D341Med (cell line): ENCODE measurements at regions not wholly inside any gene's neighbourhood (a gene's known extent, or its start where the extent isn't known, plus 50 kb on each side); places are given as distances from the start of the nearest gene placed in this dataset.
"Not testable (repeated sequence)": the region's sequence is repeated elsewhere in the genome, so short reads cannot be mapped to it uniquely, and the experiment has no call there.

ENCODE experiments used
- DNase-seq: peaks from one replicate; pipeline ENCODE4 v3.0.0; 2012; ENCODE audit warnings: low spot score

DNA sequence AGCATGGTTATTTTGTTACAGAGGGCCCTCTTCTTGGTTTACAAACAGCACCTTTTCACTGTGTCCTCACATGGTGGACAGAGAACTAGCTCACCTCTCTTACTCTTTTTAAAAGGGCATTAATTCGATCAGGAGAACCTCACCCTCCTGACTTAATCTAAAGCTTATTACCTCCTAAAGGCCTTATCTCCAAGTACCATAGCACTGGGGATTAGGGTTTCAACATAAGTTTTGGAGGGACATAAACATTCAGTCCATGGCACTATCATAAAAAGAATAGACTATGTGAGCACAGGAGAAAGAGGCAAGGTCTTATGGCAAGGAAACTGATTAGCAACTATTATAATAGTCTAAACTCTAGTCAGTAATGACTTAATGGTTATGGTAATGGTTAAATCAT lies 736.2 kb upstream of the ADGRB3 start:
- DNase-seq: no peak

DNA sequence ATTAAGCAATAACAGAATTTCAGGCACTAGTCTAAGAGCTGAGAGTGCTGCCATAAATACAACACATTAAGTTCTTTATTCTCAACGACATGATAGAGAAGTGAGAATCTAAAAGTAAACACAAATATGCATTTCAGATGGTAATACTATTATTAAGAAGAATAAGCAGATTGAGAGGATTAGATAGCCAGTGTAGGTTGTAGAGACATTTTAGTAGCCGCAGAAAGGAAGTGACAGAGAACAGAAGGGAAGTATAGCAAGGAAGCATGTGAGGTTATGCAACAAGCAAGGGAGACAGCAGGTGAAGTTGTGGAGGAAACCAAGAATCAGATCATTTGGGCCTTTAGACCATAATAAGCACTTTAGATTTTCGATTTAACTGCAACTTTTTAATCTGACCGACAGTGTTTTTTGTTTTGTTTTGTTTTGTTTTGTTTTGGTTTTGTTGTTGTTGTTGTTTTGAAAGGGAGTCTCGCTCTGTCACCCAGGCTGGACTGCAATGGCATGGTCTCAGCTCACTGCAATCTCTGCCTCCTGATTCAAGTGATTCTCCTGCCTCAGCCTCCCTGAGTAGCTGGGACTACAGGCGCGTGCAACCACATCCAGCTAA lies 737.0 kb upstream of the ADGRB3 start:
- DNase-seq: no peak

DNA sequence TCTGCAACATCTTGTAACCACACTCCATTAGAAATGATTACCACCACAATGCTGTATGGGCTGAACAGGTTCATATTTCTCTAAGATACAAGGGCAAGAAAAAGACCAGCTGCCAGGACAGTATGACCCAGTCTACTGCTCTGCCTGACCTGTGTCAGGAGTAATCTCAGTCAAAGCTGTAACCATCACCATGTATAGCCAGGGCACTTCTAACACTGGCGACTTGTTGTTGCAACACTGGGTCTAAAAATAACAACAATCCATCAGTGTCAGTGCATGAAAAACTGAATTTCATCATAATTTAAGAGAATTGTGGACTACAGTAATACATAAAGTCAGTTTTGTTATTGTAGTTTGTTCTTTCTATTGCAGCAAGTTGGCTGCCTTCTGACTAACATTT lies 738.6 kb upstream of the ADGRB3 start:
- DNase-seq: no peak

DNA sequence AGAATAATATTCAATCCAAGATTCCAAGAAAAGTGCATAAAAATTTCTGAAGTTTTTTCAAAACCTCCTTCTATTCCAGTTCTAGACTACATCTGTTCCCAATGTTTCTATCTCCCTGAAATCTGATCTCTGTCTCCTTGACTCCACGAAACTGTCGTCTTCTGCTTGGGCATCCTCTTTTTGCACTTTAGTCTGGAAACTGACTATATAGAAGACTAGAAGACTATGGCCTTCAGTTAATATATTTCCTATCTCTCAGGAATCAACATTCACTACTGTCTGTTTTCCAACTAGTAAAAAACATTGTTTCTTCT lies 745.4 kb upstream of the ADGRB3 start:
- DNase-seq: no peak

DNA sequence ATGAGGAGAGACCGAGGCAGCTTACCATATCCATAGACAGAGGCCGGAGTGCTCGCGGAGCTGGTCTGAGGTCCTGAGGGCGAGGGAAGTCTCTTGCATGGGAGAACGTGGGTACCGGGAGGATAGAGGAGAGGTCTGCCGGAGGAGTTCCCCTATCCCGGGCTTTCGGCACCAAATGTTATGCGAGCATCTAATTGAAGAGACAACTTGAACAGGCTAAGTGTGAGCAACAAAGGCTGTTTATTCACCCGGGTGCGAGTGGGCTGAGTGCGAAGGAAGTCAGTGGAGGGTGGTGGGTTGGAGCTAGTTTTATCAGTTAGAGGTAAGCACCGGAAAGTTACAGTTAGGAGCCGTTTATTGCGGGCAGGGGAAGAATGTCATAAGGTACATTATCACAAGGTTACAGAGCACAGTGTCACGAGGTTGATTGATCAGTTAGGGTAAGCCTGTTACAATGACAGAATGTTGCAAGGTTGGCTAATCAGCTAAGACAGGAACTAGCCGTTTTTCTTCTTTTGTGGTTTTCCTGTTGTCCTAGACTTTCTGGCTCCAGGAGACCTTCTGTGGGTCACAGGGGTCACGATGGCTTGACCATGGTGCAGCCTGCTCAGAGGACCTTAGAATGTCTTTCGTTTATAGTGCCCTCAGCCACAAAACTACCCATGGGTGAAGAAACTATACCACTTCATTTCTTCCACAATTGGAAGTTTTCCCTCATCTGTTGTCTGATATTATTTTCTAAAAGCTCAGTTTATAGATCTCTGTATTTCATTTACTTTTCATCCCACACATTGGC lies 746.0 kb upstream of the ADGRB3 start:
- DNase-seq: no peak

DNA sequence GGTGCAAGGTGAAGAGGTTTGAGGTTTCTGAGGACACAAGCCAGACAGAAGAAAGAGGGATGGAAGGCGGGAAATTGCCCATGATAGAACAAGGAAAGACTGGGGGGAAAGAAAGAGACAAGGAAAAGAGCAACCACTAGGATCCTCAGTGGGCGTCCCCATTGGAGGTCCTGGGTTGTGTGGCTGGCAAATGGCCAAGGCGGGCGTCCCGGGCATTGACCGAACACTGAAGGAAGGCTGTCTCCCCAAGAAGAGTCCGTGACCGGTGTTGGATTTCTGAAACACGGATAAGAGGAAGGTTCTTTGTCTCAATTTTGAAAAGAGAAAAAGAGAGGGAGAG lies 746.6 kb upstream of the ADGRB3 start:
- DNase-seq: no peak

DNA sequence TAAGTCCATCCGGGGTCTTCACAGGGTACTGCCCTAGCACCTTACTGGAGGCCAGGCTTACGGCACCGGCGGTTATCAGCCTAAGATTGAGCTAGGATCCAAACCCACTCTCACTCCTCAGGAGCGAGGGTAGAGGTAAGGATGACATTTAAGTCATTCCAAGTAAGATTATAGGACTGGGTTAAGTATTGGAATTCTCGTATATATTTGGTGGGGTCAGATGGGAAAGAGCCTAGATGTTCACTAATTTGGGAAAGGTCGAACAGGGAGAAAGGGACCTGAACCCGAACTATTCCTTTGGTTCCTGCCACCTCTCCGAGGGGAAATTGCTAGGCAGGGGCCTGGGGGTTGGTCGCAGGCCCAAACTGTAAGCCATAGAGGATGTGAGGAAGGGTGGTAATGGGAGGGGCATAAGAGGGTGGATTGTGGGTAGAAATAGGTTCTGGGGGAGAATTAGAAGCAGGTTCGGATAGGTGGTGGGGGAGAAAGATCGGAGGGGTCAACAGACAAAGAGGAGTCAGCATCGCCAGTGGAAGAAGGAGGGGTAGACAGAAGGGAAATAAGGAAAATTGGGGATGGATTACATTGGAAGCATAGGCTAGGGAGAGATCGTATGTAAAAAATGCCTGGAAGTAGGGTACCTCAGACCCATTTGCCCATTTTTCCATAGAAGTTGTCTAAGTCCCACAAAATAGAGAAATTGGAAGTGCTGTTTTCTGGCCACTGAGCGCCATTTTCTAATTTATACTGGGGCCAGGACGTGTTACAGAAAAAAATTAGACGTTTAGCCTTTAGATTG lies 747.1 kb upstream of the ADGRB3 start:
- no peak for DNase-seq

DNA sequence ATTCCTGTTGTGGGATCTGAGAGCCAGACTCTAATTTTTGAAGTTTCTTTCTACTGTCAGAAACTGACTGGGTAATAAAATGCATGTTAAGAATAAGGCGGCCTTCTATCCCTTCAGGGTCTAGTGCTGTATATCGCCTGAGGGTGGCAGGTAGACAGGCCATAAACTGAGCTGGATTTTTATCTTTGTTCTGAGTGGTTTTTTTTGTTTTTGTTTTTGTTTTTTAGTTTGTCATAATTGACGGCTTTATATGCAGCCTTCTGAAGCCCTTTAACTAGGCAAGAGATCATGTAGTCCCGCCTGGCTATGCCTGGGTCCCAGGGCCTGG lies 747.7 kb upstream of the ADGRB3 start:
- DNase-seq: no peak

DNA sequence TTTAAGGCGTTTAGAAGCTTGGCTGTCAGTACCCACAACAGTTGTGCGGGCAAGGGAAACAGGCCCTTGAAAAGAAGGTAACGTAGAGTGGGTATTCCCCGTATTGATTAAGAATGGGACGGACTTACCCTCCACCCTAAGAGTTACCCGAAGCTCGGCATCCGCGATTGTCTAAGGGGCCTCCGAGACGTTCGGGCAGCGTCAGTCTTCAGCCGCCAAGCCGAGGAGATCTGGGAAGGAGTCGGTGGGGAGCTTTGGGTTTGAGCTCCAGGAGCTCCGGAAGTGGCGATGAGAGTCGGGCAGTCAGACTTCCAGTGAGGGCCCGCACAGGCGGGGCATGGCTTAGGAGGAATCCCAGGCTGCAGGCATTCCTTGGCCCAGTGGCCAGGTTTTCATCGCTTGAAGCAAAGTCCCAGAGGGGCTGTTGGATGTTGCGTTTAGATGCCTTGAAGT lies 748.2 kb upstream of the ADGRB3 start:
- no peak for DNase-seq

DNA sequence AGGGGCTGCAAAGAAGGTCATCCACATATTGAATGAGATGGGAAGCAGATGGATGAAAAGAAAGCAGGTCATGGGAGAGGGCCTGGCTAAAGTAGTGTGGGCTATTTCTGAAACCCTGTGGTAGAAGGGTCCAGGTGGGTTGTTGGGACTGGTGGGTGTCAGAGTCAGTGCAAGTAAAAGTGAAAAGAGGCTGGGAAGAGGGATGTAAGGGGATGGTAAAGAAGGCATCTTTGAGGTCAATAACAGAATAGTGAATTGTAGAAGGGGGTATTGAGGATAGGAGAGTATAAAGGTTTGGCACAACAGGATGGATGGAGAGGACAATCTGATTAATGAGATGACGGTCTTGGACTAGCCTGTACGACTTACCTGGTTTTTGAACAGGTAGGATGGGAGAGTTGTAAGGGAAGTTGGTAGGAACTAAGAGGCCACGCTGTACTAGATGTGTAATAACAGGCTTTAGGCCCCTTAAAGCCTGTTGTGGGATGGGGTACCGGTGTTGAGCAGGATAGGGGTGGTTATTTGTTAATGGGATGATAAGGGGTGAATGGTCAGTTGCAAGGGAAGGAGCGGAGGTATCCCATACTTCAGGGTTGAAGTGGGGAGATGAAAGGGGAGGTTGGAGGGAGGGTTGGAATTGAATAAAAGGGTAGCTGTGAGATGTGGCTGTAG lies 748.9 kb upstream of the ADGRB3 start:
- no peak for DNase-seq

DNA sequence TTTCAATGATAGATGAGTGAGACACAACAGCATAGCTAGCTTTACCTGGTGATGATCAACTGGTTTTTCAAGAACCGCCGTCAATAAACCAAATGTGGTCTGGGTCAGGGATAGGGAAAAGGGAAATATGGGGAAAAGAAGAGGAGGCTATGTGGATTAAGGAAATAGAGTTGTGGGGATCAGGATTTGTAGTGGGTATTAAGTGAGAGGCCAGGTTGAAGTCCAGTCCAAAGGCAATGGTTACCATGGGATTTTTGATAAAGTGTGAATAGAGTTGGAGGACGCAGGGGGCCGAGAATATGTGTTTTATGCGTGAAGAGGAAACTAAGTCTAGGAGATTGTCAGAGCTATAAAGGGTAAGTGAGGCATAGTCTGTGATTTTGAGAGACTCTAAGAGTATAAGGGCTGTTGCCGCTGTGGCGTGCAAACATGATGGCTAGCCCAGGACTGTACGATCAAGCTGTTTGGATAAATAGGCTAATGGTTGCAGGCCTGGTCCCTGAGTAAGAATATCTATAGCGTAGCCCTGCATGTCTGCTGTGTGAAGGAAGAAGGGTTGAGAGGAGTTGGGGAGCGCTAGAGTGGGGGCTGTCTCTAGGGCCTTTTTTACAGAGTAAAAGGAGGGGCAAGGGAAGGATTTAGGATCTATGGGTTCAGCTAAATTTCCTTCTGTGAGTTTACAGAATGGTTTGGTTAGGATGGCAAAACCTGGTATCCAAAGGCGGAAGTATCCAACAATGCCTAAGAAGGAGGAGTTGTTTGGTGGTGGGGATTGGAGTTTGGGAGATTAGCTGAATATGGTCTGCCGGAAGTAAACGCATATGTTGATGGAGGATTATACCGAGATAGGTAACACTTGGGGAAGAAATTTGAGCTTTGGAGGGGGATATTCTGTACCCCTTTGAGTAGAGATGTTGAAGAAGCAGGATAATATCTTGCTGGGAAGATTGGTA lies 749.7 kb upstream of the ADGRB3 start:
- no peak for DNase-seq

DNA sequence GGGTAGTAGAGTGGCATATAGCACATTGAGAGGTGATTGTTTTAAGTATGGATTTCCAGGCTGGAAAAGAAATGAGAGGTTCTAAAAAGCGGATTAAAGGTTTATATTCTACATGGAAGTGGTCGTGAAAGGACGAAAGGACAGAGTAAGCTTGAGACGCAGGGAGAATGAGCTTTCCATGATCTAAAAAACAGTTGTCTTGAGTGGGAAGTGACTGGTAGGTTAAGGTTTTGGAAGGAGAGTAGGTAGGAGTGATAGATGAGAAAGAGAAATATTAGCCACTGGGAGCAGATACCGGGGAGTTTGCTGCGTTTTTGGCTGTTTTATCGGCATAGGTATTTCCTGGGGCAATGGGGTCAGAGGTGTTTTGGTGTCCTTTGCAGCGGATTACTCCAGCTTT lies 750.6 kb upstream of the ADGRB3 start:
- no peak for DNase-seq

DNA sequence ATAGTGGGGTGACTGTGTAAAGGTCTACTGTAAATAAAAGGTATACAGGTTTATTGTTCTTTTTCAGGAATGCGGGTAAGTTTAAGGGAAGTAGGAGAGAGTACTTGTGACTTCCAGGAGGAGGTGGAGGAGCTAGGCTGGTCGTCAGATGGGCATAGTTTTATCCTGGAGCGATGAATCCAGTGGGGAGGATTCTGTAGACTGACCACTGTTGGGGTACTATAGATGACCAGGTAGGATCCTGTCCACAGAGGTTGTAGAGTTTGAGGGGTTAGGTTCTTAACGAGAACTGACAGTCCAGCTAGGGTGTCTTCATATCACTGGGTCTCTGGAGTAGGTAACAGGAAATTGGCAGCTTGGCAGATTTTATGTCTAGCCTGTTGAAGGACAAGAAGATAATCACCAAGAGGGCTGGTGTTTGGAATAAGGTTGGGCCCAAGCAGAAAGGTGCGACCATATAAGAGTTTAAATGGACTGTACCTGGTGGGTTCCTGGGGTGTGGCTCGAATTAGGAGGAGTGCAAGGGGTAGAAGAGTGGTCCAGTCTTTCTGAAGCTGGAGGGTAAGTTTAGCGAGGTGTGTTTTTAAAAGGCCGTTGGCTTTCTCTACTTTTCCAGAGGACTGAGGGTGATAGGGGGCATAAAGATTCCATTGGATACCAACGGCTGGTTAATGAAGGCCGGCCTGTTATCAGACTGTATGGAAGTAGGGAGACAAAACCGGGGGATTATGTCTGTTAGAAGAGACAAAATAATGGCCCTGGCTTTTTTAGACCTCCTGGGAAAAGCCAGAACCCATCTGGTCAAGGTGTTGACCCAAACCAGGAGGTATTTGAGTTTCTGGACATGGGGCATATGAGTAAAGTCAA lies 751.3 kb upstream of the ADGRB3 start:
- no peak for DNase-seq

DNA sequence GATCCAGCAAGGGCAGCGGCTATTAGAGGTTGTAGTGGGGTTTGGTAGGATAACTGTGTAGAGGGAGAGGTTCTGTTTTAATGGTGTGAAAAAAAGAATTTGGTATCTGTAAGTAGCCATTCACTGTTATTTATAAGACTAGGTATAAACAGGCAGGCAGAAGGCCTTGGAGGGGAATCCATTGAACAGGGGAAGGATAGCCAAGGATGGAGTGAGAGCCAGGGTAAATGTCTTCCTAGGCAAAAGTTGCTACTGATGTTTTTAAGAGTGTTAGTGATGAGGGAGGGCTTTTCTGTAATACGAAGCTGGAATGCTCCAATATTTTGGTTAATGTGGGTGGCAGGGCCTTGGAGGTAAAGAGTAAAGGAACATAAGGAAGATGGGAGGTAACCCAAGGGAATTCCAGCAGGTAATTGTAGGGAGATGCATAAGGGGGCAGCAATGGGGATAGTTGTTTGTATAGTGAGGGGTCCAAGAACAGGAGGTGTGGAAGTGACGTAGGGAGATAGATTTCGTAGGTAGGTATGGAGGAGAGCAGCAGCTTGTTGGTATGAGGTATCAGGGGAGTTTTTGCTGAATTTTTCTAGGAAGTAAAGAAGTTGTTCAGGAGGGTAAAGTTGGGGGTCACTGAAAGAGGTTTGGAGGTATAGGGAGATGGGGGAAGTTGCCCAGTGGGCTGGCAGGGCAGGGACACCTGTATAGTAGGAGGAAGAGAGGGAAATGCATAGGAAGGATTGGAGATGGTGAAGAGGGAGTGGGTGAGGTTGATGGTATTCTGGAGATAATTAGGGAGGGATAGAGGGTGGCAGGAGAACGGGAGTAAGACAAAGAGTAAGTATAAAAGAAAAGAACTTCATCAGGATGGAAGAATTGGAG lies 752.4 kb upstream of the ADGRB3 start:
- DNase-seq: no peak

DNA sequence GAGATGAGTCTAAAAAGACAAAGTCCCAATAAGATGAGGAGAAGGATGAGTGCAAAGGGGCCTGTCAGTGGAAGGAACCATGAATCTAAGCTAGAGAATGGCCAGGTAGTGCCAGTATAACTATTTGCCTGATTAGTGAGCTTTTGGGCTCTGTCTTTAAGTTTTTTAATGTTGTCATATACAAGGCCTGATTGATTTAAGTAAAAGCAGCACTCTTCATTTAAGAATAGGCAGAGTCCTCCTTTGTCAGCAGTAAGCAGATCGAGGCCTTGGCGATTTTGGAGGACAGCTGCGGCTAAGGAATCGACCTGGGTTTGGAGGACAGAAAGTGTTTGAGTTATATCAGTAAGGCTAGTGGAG lies 753.4 kb upstream of the ADGRB3 start:
- DNase-seq: no peak

DNA sequence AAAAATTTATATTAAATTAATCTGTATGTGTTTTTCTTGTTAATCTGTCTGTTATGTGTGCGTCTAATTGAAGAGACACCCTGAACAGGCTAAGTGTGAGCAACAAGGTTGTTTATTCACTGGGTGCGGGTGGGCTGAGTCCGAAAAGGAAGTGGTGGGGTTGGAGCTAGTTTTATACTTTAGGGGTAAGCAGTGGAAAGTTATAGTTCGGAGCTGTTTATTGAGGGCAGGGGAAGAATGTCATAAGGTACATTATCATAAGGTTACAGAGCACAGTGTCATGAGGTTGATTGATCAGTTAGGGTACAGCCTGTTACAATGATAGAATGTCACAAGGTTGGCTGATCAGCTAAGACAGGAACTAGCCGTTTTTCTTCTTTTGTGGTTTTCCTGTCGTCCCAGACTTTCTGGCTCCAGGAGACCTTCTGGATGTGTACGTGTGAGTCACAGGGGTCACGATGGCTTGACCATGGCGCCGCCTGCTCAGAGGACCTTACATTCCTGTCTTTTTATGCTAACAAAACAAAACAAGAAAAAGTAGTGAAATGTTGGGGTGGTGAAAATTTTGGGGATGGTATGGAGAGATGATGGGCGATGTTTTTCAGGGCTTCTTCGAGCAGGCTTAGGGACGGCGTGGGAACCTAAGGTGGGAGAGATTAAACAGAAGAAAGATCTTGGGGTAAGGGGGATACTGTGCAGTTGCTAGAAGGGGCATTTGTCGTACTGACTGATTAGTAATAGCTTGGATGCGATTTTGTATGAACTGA lies 754.0 kb upstream of the ADGRB3 start:
- DNase-seq: no peak

DNA sequence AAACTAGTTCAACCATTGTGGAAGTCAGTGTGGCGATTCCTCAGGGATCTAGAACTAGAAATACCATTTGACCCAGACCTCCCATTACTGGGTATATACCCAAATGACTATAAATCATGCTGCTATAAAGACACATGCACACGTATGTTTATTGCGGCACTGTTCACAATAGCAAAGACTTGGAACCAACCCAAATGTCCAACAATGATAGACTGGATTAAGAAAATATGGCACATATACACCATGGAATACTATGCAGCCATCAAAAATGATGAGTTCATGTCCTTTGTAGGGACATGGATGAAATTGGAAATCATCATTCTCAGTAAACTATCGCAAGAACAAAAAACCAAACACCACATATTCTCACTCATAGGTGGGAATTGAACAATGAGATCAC lies 754.7 kb upstream of the ADGRB3 start:
- not testable (repeated sequence) for DNase-seq

DNA sequence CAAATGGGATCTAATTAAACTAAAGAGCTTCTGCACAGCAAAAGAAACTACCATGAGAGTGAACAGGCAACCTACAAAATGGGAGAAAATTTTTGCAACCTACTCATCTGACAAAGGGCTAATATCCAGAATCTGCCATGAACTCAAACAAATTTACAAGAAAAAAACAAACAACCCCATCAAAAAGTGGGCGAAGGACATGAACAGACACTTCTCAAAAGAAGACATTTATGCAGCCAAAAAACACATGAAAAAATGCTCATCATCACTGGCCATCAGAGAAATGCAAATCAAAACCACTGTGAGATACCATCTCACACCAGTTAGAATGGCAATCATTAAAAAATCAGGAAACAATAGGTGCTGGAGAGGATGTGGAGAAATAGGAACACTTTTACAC lies 755.2 kb upstream of the ADGRB3 start:
- DNase-seq: not testable (repeated sequence)
